GM19455 (cell line): ENCODE measurements at regions not wholly inside any gene's neighbourhood (a gene's known extent, or its start where the extent isn't known, plus 50 kb on each side); places are given as distances from the start of the nearest gene placed in this dataset.
A peak's percentile ranks its signal among the peaks of the same experiment; 100 is the strongest.

Experiments used
- ATAC-seq: cut with Tn5 transposase; IDR thresholded peaks from one replicate; pipeline ENCODE4 v1.9.1; 2021; ENCODE audit not compliant: unreplicated experiment

GRCh38 chr13:95494082-95494681 lies 58.3 kb upstream of the CLDN10 start:
- ATAC-seq, result peak; percentile 63

- ATAC-seq, result no peak
These were observed 56.0 kb upstream of the CLDN10 start for GRCh38 chr13:95496485-95496884.

- no peak for ATAC-seq
These were observed 55.1 kb upstream of the CLDN10 start for GRCh38 chr13:95497381-95497807.

DNA sequence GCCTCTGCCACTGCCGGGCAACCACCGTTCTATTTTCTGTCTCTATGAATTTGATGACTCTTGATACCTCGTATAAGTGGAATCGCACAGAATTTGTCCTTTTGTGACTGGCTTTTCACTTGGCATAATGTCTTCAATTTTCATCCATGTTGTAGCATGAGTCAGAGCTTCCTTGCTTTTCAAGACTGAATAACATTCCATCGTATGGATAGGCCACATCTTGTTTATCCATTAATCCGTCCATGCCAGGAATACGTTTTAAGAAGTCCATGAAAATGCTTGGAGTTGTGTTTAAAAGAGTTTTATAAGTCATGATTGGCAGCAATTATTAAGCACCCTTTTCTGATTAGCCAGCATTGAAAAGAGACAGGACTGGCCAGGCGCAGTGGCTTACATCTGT lies 53.6 kb upstream of the CLDN10 start:
- no peak for ATAC-seq

GRCh38 chr13:95499811-95500712 lies 52.5 kb upstream of the CLDN10 start:
- ATAC-seq, result no peak

GRCh38 chr13:95502216-95502615 lies 50.3 kb upstream of the CLDN10 start:
- ATAC-seq, result no peak
